ENCODE measurements at regions not wholly inside any gene's neighbourhood (a gene's known extent, or its start where the extent isn't known, plus 50 kb on each side); places are given as distances from the start of the nearest gene placed in this dataset.

DNA sequence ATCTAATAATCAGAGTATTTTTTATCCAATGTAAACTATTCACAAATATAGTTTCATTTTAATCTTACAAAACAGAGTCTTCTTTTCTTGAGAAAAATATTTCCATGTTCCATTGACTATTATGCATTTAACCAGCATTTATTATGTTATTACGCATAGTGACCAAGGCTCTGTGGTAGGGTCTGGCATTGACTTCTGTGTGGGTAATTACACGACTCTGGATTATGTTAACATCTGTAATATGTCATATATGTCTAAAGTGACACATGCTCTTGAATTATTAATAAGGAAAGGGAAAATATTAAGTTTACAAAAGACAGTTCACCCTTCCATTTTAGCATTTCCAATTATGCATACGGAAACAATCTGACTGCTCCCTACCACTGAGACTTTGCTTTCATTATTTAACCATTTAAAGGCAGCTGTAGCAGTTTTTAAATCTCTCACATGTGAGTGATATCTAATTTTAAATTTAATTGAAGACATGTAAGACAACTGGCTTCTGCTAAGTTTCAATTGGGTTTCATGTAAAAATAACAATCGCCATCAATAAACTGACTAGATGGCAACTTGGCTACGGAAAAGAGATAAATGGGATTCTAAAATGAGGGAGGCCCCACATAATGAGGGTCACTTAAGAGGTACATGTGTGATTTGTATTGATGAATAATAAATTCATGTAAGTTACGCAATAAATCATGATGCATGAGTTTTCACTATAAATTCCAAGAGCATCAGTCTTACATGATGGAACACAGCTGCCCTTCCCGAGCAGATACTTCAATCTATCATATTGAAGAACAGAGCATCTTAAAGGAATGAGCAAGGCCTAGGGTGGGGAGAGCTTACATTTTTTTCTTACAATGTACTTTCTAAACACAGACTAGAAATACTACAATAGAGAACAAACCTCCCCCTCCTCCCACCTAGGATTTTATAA is 1056.8 kb downstream of the MAT2B start:
- Histone ChIP-seq H3K4me3 (ENCODE audit: low read length) (no peak overlapping the region), H3K9me3 (ENCODE audit: control insufficient read depth, low read depth, low read length) (no peaks in the 10 kb centered on the region), H3K27ac (ENCODE audit: low read length) (no peak overlapping the region), H3K4me1 (ENCODE audit: control insufficient read depth, insufficient read depth, low read length) (no peaks in the 10 kb centered on the region), H3K27me3 (ENCODE audit: control insufficient read depth, insufficient read depth, low read length) (no peaks in the 10 kb centered on the region), H3K36me3 (ENCODE audit: control insufficient read depth, insufficient read depth, low read length) (no peaks in the 10 kb centered on the region)
- 93% methylated on average over 2 of the region's 7 CpGs for WGBS (ENCODE audit: insufficient coverage, low lambda C conversion rate)
- DNase-seq: no peak

DNA sequence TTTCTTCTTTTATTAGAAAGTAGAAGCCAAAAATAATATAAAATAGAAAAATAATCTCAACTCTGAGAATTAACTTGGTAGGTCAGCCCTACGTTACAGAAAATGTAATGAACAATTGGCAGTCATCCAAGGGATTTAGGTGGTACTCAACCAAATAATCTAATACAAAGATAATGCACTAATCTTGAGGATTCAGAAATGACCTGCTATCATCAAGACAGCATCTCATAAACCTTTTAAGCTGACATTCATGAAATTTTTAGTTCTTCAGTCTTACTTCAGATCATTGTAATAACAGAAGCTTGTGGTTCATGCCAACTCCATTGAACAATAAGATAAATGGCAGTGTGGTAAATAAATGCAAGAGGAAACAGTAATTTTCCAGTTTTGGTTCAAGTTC is 1058.0 kb downstream of the MAT2B start:
- H3K36me3 ChIP-seq (ENCODE audit: control insufficient read depth, insufficient read depth, low read length): no peaks in the 10 kb centered on the region
- H3K27me3 ChIP-seq (ENCODE audit: control insufficient read depth, insufficient read depth, low read length): no peaks in the 10 kb centered on the region
- no peak overlapping the region for H3K27ac ChIP-seq (ENCODE audit: low read length)
- 80% methylated on average over 1 of the region's 1 CpG for WGBS (ENCODE audit: insufficient coverage, low lambda C conversion rate)
- DNase-seq: no peak
- H3K4me1 ChIP-seq (ENCODE audit: control insufficient read depth, insufficient read depth, low read length): no peaks in the 10 kb centered on the region
- H3K9me3 ChIP-seq (ENCODE audit: control insufficient read depth, low read depth, low read length): no peaks in the 10 kb centered on the region
- H3K4me3 ChIP-seq (ENCODE audit: low read length): no peak overlapping the region

DNA sequence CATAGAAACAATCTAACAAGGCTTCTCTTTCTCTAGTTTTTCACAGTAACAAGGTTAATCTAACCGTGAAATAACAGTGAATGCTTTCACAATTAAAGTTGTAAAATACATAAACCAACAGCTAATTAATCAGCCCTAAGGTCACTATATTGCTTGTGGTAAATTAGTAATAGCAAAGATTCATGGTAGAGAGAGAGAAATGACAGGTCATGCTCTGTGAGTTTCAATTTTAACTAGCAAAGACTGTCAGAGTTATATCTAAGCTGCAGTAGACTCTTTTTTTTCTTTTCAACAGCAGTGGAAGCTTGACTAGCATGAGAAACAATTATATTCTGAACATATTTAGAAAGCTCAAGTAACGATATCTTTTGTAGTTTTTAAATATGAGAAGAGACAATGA is 1068.0 kb downstream of the MAT2B start:
- H3K4me3 ChIP-seq (ENCODE audit: low read length): no peak overlapping the region
- no peaks in the 10 kb centered on the region for H3K36me3 ChIP-seq (ENCODE audit: control insufficient read depth, insufficient read depth, low read length)
- no peaks in the 10 kb centered on the region for H3K9me3 ChIP-seq (ENCODE audit: control insufficient read depth, low read depth, low read length)
- no peaks in the 10 kb centered on the region for H3K27me3 ChIP-seq (ENCODE audit: control insufficient read depth, insufficient read depth, low read length)
- no peak for DNase-seq
- 100% methylated on average over 1 of the region's 2 CpGs for WGBS (ENCODE audit: insufficient coverage, low lambda C conversion rate)
- H3K4me1 ChIP-seq (ENCODE audit: control insufficient read depth, insufficient read depth, low read length): no peaks in the 10 kb centered on the region
- no peak overlapping the region for H3K27ac ChIP-seq (ENCODE audit: low read length)

DNA sequence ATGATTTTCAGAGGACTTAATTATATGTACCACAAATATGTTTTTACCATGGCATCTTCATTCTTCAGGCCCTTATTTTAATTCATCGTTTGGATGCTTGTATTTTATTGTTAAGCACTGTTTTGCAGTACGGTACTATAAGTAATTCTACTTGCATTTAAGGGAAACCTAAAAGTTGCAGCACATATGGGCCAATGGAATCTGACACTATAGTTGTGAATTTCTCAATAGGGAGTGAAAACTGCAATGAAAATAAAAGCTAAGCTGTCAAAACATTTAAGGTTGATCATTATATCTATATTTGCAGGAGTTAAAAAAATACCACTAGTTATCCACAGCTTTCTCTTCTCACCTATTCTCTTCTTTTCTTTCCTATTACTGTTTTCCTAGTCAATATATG is 1071.8 kb downstream of the MAT2B start:
- no peaks in the 10 kb centered on the region for H3K4me1 ChIP-seq (ENCODE audit: control insufficient read depth, insufficient read depth, low read length)
- WGBS (ENCODE audit: insufficient coverage, low lambda C conversion rate): 90% methylated on average over 2 of the region's 2 CpGs
- H3K9me3 ChIP-seq (ENCODE audit: control insufficient read depth, low read depth, low read length): no peaks in the 10 kb centered on the region
- H3K27me3 ChIP-seq (ENCODE audit: control insufficient read depth, insufficient read depth, low read length): no peaks in the 10 kb centered on the region
- DNase-seq: no peak
- no peak overlapping the region for H3K4me3 ChIP-seq (ENCODE audit: low read length)
- H3K36me3 ChIP-seq (ENCODE audit: control insufficient read depth, insufficient read depth, low read length): no peaks in the 10 kb centered on the region
- no peak overlapping the region for H3K27ac ChIP-seq (ENCODE audit: low read length)

DNA sequence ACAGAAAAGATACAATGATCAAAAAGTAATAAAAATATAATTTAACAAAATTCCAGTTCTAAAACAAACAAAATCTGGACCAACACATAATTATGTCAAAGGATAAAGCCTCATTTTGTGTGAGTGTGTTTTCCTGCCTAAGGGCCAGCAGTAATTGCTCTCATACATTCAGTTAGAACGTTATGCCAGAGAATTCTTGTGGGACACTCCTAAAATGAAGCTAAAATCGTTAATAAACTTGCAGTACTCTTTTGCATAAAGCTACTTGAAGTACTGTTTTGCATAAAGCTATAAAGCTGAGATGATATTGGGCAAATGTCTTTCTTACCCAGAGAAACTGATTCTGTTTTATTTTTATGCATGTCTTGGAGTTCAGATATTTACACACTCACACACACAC is 1072.3 kb downstream of the MAT2B start:
- Histone ChIP-seq H3K9me3 (ENCODE audit: control insufficient read depth, low read depth, low read length) (no peaks in the 10 kb centered on the region), H3K27ac (ENCODE audit: low read length) (no peak overlapping the region), H3K4me1 (ENCODE audit: control insufficient read depth, insufficient read depth, low read length) (no peaks in the 10 kb centered on the region), H3K36me3 (ENCODE audit: control insufficient read depth, insufficient read depth, low read length) (no peaks in the 10 kb centered on the region), H3K4me3 (ENCODE audit: low read length) (no peak overlapping the region), H3K27me3 (ENCODE audit: control insufficient read depth, insufficient read depth, low read length) (no peaks in the 10 kb centered on the region)
- no peak for DNase-seq
- no CpG with 5 or more reads among the region's 2 CpGs for WGBS (ENCODE audit: insufficient coverage, low lambda C conversion rate)

DNA sequence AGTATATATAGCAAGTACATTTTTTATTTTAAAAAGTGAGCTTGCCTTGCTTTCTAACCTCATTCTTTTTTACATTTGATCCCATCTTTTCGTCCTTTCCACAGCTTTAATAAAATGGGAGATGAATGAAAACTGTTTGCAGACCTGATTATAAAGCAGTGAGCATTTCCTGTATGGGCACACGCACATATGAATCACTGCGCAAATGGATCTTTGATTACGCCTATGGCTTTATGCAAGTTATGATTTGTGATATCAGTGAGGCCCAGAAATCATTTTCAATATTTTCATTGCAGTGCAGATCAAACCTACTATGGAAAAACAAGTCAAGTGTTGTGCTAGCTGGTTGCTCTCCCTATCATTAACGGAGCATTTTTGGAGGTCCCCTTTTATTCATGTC is 1073.0 kb downstream of the MAT2B start:
- Histone ChIP-seq H3K36me3 (ENCODE audit: control insufficient read depth, insufficient read depth, low read length) (no peaks in the 10 kb centered on the region), H3K4me3 (ENCODE audit: low read length) (no peak overlapping the region), H3K27me3 (ENCODE audit: control insufficient read depth, insufficient read depth, low read length) (no peaks in the 10 kb centered on the region), H3K27ac (ENCODE audit: low read length) (no peak overlapping the region), H3K4me1 (ENCODE audit: control insufficient read depth, insufficient read depth, low read length) (no peaks in the 10 kb centered on the region), H3K9me3 (ENCODE audit: control insufficient read depth, low read depth, low read length) (no peaks in the 10 kb centered on the region)
- no peak for DNase-seq
- WGBS (ENCODE audit: insufficient coverage, low lambda C conversion rate): 93% methylated on average over 2 of the region's 5 CpGs

DNA sequence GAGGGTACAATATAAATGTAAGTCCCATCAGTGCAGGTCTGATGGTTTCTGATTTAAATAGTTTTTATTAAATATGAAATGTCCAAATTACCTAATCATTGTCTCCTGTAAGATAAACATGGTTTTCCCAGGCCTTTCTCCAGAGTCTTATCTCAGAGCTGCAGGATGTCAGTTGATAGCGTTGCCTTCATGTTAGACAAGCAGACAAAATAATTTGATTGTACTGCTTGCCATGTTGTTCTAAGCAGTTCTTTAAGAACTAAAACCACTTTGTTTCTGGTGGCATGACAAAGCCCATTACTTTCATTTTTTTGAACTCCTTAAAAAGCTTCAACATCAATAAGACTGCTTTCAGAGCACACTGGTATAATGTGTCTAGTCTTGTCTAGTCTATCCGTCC is 1073.5 kb downstream of the MAT2B start:
- Histone ChIP-seq H3K36me3 (ENCODE audit: control insufficient read depth, insufficient read depth, low read length) (no peaks in the 10 kb centered on the region), H3K4me3 (ENCODE audit: low read length) (no peak overlapping the region), H3K27ac (ENCODE audit: low read length) (no peak overlapping the region), H3K9me3 (ENCODE audit: control insufficient read depth, low read depth, low read length) (no peaks in the 10 kb centered on the region), H3K4me1 (ENCODE audit: control insufficient read depth, insufficient read depth, low read length) (no peaks in the 10 kb centered on the region), H3K27me3 (ENCODE audit: control insufficient read depth, insufficient read depth, low read length) (no peaks in the 10 kb centered on the region)
- no peak for DNase-seq
- WGBS (ENCODE audit: insufficient coverage, low lambda C conversion rate): 100% methylated on average over 1 of the region's 2 CpGs

DNA sequence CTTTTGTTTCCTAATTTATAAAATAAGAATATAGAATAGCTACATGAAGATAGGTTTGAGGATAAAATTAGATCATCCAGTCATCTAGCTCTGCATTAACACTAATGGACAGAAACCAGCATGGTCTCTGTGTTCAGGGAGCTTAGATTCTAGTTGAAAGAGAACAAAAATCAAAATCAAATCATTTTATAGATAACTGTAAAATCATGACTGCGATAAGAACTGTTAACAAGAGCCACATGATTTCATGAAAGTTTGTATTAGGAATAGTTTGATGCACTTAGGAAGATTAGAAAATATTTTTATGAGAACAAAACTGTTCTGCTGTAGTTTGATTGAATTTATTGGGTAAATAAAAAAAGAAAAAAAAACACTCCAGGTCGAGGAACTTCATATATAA is 1074.7 kb downstream of the MAT2B start:
- DNase-seq: no peak
- H3K27ac ChIP-seq (ENCODE audit: low read length): no peak overlapping the region
- 70% methylated on average over 2 of the region's 2 CpGs for WGBS (ENCODE audit: insufficient coverage, low lambda C conversion rate)
- no peaks in the 10 kb centered on the region for H3K4me1 ChIP-seq (ENCODE audit: control insufficient read depth, insufficient read depth, low read length)
- no peaks in the 10 kb centered on the region for H3K9me3 ChIP-seq (ENCODE audit: control insufficient read depth, low read depth, low read length)
- H3K36me3 ChIP-seq (ENCODE audit: control insufficient read depth, insufficient read depth, low read length): no peaks in the 10 kb centered on the region
- H3K4me3 ChIP-seq (ENCODE audit: low read length): no peak overlapping the region
- H3K27me3 ChIP-seq (ENCODE audit: control insufficient read depth, insufficient read depth, low read length): no peaks in the 10 kb centered on the region

DNA sequence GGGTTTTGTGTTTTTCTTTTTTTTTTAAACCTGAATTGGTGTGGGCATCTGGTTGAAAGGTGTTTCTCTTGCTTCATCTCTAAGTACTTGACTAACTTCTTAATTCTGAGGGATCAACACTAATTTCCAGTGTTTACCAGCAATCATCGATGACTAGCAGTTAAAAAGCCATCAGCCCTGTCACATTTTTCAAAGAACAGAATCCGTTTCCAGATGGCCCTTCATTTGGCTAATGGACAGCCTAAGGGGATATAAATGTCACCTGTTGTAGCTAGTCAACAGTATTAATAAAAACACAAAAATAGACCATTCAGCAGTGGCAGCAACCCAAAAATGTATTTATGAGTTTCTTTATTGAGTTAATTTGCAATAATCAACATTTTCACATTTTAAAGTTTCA is 1076.5 kb downstream of the MAT2B start:
- DNase-seq: no peak
- H3K4me1 ChIP-seq (ENCODE audit: control insufficient read depth, insufficient read depth, low read length): no peaks in the 10 kb centered on the region
- no peaks in the 10 kb centered on the region for H3K36me3 ChIP-seq (ENCODE audit: control insufficient read depth, insufficient read depth, low read length)
- H3K27ac ChIP-seq (ENCODE audit: low read length): no peak overlapping the region
- no CpG with 5 or more reads among the region's 2 CpGs for WGBS (ENCODE audit: insufficient coverage, low lambda C conversion rate)
- no peaks in the 10 kb centered on the region for H3K27me3 ChIP-seq (ENCODE audit: control insufficient read depth, insufficient read depth, low read length)
- H3K4me3 ChIP-seq (ENCODE audit: low read length): no peak overlapping the region
- no peaks in the 10 kb centered on the region for H3K9me3 ChIP-seq (ENCODE audit: control insufficient read depth, low read depth, low read length)

DNA sequence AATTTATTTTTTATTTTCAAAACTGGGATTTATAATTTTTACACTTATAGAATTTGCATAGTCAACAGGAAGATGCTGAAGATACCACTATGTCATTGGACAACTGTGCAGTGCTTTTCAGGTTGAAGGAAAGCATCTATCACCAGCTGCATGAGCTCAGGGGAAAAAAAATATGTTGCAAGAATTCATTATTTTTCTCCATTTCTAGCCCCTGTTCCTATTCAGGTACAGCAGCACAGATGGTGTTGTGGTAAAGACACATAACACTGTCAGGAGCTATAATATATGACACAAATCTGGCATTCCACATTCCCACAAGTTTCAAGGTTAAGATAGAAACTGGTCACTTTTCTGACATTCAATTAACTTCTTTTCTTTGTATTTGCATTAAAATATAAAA is 1088.6 kb downstream of the MAT2B start:
- no peak for DNase-seq
- no peak overlapping the region for H3K27ac ChIP-seq (ENCODE audit: low read length)
- H3K9me3 ChIP-seq (ENCODE audit: control insufficient read depth, low read depth, low read length): no peaks in the 10 kb centered on the region

DNA sequence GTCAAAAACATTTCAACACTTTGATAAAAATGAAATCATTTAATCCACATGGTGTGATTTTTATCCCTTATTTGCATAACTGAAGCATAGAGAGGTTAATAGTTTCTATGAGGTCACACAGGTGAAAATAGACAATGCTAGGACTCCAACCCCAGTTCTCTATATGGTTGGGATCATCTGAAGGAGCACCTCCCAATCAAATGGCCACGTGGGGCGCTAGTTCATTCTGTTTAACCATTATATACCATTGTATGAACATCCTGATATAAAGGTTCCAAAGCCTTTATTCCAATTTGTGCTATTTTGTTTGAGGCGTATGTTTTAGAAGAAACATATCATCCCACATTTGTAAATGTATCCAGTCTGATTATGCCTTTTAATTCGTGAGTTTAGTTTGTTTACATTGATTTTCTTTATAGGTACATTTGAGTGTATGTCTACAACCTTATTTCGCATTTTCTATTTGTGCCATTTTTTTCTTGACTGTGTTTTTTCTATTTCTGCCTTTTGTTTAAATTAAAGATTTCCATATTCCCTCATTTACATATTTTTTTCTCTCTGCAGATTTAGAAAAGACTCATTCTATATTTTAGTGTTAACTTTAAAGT is 1092.0 kb downstream of the MAT2B start:
- no peak for DNase-seq
- 81% methylated on average over 3 of the region's 5 CpGs for WGBS (ENCODE audit: insufficient coverage, low lambda C conversion rate)

More for the DNA sequence above, 1088.6 kb downstream of the MAT2B start:
- Histone ChIP-seq H3K4me1 (ENCODE audit: control insufficient read depth, insufficient read depth, low read length) (no peaks in the 10 kb centered on the region), H3K27me3 (ENCODE audit: control insufficient read depth, insufficient read depth, low read length) (no peaks in the 10 kb centered on the region), H3K4me3 (ENCODE audit: low read length) (no peak overlapping the region), H3K36me3 (ENCODE audit: control insufficient read depth, insufficient read depth, low read length) (no peaks in the 10 kb centered on the region)

More for the DNA sequence above, 1092.0 kb downstream of the MAT2B start:
- Histone ChIP-seq H3K4me1 (ENCODE audit: control insufficient read depth, insufficient read depth, low read length) (no peaks in the 10 kb centered on the region), H3K9me3 (ENCODE audit: control insufficient read depth, low read depth, low read length) (peaks cover 10% of the 10 kb centered on the region), H3K4me3 (ENCODE audit: low read length) (no peak overlapping the region), H3K27ac (ENCODE audit: low read length) (no peak overlapping the region), H3K36me3 (ENCODE audit: control insufficient read depth, insufficient read depth, low read length) (no peaks in the 10 kb centered on the region), H3K27me3 (ENCODE audit: control insufficient read depth, insufficient read depth, low read length) (no peaks in the 10 kb centered on the region)
